NCI-H128 (cell line): ENCODE measurements at regions not wholly inside any gene's neighbourhood (a gene's known extent, or its start where the extent isn't known, plus 50 kb on each side); places are given as distances from the start of the nearest gene placed in this dataset.

ENCODE experiments used
- DNase-seq: peaks from one replicate; lab custom pipeline; 2025; ENCODE audit not compliant: unreplicated experiment; lab: John Stamatoyannopoulos, UW

GRCh38 chr13:95445131-95445530 is 107.4 kb upstream of the CLDN10 start:
- no peak for DNase-seq

- DNase-seq, result no peak
Observed at GRCh38 chr13:95447814-95448213, 104.7 kb upstream of the CLDN10 start.

- DNase-seq, result no peak
Observed at GRCh38 chr13:95451656-95452055, 100.9 kb upstream of the CLDN10 start.

GRCh38 chr13:95452375-95452774 is 100.1 kb upstream of the CLDN10 start:
- no peak for DNase-seq

- DNase-seq, result no peak
Observed at GRCh38 chr13:95455782-95456181, 96.7 kb upstream of the CLDN10 start.

GRCh38 chr13:95456815-95457214 is 95.7 kb upstream of the CLDN10 start:
- DNase-seq, result no peak

GRCh38 chr13:95457294-95457693 is 95.2 kb upstream of the CLDN10 start:
- no peak for DNase-seq

- no peak for DNase-seq
Observed at GRCh38 chr13:95462801-95463200, 89.7 kb upstream of the CLDN10 start.

GRCh38 chr13:95463531-95463930 is 89.0 kb upstream of the CLDN10 start:
- DNase-seq, result no peak

GRCh38 chr13:95470574-95471366 is 81.8 kb upstream of the CLDN10 start:
- no peak for DNase-seq

GRCh38 chr13:95471960-95472359 is 80.6 kb upstream of the CLDN10 start:
- DNase-seq, result no peak

GRCh38 chr13:95474992-95475391 is 77.5 kb upstream of the CLDN10 start:
- DNase-seq, result no peak

- DNase-seq, result no peak
Observed at GRCh38 chr13:95477187-95477586, 75.3 kb upstream of the CLDN10 start.

GRCh38 chr13:95479731-95480130 is 72.8 kb upstream of the CLDN10 start:
- DNase-seq, result no peak

- no peak for DNase-seq
Observed at GRCh38 chr13:95480131-95480545, 72.4 kb upstream of the CLDN10 start.

GRCh38 chr13:95480791-95481780 is 71.4 kb upstream of the CLDN10 start:
- DNase-seq, result no peak

GRCh38 chr13:95484052-95484451 is 68.5 kb upstream of the CLDN10 start:
- DNase-seq, result no peak

GRCh38 chr13:95485045-95485517 is 67.4 kb upstream of the CLDN10 start:
- no peak for DNase-seq

- DNase-seq, result no peak
Observed at GRCh38 chr13:95485518-95486144, 66.9 kb upstream of the CLDN10 start.

- DNase-seq, result no peak
Observed at GRCh38 chr13:95492044-95492801, 60.3 kb upstream of the CLDN10 start.
